Epithelial cell of esophagus (primary cell): ENCODE measurements at regions not wholly inside any gene's neighbourhood (a gene's known extent, or its start where the extent isn't known, plus 50 kb on each side); places are given as distances from the start of the nearest gene placed in this dataset.
"Not testable (repeated sequence)": the region's sequence is repeated elsewhere in the genome, so short reads cannot be mapped to it uniquely, and the experiment has no call there.

Experiments
- DNase-seq: peaks from one replicate; pipeline ENCODE4 v3.0.0; 2010; ENCODE audit warnings: low read depth
- H3K4me3 ChIP-seq: 2 replicates; pipeline ENCODE4 v1.5.1; 2011; ENCODE audit warnings: mild to moderate bottlenecking, low read length, control low read depth
- TF ChIP-seq, protein P1 (sequence below): IDR thresholded peaks from 2 replicates; pipeline ENCODE4 v1.5.1; 2011; ENCODE audit warnings: low read depth, mild to moderate bottlenecking, low read length, control low read depth, inconsistent platforms; ENCODE audit not compliant: insufficient read depth; ENCODE audit errors: missing control alignments

DNA sequence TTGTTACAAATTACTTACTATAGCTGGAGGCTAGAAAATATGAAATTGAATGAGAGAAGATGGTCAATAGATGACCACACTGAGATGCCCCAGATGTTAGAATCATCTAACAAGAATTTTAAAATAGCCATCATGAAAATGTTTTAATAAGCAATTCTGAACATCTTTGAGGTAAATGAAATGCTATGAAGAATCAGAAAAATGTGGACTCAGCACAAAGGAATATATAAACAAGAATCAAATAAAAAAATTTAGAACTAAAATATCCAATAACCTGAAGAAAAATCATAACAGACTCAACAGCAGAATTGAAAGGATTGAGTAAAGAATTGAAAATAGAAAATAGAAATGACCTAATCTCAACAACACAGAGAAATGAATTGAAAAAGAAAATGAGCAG lies 248.5 kb downstream of the PRDM9 start:
- TF ChIP-seq, protein P1, sequence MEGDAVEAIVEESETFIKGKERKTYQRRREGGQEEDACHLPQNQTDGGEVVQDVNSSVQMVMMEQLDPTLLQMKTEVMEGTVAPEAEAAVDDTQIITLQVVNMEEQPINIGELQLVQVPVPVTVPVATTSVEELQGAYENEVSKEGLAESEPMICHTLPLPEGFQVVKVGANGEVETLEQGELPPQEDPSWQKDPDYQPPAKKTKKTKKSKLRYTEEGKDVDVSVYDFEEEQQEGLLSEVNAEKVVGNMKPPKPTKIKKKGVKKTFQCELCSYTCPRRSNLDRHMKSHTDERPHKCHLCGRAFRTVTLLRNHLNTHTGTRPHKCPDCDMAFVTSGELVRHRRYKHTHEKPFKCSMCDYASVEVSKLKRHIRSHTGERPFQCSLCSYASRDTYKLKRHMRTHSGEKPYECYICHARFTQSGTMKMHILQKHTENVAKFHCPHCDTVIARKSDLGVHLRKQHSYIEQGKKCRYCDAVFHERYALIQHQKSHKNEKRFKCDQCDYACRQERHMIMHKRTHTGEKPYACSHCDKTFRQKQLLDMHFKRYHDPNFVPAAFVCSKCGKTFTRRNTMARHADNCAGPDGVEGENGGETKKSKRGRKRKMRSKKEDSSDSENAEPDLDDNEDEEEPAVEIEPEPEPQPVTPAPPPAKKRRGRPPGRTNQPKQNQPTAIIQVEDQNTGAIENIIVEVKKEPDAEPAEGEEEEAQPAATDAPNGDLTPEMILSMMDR, result no peak
- DNase-seq, result no peak
- no peak overlapping the region for H3K4me3 ChIP-seq

DNA sequence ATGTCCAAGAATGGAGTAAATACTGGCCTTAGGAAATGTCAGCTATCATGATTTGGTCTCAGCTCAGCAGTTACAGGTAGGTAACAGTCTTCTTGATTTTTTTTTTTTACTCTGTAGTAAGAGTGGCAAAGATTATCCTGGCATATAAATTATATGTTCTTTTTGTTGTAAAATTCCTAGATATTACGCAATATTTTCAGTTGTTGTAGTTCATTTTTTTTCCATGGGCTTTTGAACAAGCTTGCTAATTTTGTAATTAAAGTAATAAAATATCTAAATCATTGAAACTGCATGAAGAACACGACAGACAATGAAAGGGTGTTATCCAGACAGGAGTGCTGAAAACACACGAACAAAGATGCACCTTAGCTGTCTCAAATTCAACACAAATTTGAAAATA lies 249.4 kb downstream of the PRDM9 start:
- H3K4me3 ChIP-seq, result no peak overlapping the region
- TF ChIP-seq, protein P1, result no peak
- no peak for DNase-seq

DNA sequence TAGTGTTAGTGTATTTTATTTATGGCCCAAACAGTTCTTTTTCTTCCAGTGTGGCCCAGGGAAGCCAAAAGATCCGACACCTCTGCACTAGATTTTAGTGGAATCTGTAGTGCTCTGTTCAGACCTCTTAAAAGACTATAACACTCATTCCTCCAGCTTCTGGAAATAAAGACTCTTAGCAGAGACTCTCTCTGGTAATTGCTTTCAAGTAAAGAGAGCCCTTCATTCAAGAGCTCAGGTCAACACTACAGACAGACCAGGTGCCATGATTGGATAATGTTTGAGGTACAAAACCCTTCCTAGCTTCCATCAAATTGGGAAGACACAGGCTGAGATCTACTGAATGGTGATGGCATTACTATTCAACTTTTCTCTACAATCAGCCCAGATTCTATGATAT lies 255.8 kb downstream of the PRDM9 start:
- H3K4me3 ChIP-seq, result no peak overlapping the region

DNA sequence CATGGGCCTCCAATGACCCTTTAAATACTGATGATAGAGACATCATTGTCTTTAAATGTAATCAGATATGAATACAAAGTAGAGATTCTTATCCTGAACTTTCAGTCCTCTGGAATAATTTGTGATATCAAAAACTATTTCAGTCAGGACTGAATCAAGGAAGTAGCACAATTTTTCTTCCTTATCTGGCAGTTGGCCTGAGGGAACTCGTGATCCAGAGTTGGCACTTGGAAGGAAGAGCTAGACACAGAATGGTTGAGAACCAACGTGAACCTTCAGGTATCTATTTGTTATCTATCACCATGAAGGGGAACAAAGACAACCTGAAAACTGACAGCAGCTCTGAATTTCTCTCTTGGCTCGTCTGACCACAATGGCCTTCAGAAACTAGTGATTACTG lies 269.3 kb downstream of the PRDM9 start:
- H3K4me3 ChIP-seq, result no peak overlapping the region
- TF ChIP-seq, protein P1, result no peak
- no peak for DNase-seq

More for the DNA sequence above, 255.8 kb downstream of the PRDM9 start:
- TF ChIP-seq, protein P1, result no peak
- no peak for DNase-seq

DNA sequence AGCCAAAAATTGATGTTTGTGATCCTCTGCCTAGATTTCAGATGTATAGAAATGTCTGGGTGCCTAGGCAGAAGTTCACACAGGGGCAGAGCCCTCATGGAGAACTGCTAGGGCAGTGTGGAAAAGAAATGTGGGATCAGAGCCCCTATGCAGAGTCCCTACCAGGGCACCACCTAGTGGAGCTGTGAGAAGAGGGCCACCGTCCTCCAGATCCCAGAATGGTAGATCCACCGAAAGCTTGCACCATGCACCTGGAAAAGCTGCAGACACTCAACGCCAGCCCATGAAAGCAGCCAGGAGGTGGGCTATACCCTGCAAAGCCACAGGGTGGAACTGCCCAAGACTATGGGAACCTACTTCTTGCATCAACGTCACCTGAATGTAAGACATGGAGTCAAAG lies 292.9 kb downstream of the PRDM9 start:
- H3K4me3 ChIP-seq, DNase-seq: not testable (repeated sequence)

DNA sequence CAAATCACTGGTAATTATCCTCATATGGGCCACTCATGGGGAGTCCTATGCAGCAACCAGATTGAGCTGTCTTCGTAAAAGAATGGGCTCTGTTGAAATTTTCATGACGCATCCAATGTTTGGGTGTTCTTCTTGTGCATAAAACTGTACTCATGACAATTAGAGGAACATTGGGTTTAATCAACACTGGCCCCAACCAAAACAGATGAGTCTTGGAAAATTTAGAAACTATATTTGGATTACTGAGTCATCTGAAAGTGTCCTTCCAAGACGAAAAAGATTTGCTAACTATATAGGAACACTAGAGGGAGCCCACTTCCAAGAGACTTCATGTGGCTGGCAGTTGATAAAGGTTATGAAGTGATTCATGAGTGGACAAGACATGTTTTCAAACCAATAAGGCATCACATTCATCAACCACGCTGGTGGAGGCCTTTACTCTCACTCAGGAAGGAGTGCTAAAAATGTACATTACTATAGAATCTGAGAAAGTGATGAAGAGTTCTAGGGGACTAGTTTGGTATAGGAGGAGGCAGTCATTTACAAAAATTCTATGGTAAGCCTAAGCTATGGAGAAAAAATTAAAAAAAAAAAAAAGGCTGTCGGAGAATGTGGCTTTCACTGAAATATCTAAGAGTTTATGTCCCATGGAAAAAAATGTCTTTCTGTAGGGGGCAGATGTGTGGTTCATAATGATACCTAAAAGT lies 313.5 kb downstream of the PRDM9 start:
- TF ChIP-seq, protein P1, result peak; percentile 54
- DNase-seq, result peak; percentile 71
- H3K4me3 ChIP-seq, result no peak overlapping the region

DNA sequence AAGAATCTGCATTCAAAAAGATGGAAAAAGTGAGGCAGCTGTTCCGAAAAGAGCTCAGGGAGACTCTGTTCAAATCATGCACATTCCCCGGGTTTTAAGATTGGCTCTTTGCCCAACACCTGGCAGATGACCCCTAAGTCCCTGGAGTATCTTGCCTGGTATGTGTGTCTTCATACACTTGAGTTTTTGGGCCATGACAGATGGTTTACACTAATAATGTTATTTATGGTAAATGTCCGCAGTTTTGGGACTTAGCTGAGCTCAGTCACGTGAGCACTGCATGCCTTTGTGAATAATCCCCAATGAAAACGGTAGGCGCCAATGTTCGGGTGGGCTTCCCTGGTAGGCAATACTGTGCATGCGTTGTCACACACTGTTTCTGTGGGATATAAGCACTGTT lies 316.1 kb downstream of the PRDM9 start:
- DNase-seq, result no peak
- no peak overlapping the region for H3K4me3 ChIP-seq
- TF ChIP-seq, protein P1, result no peak
